Activated naive CD8-positive, alpha-beta T cell treated with anti-CD3 and anti-CD28 coated beads for 36 hours (primary cell): ENCODE measurements at regions not wholly inside any gene's neighbourhood (a gene's known extent, or its start where the extent isn't known, plus 50 kb on each side); places are given as distances from the start of the nearest gene placed in this dataset.
"Not testable (repeated sequence)": the region's sequence is repeated elsewhere in the genome, so short reads cannot be mapped to it uniquely, and the experiment has no call there.

Experiments used
- DNase-seq: peaks from one replicate; pipeline ENCODE4 v3.0.0; 2021
- H3K27ac Mint-ChIP-seq: one replicate; pipeline ENCODE4 v1.8.0; 2022; ENCODE audit warnings: mild to moderate bottlenecking, moderate library complexity, mixed read lengths
- H3K27me3 Mint-ChIP-seq: one replicate; pipeline ENCODE4 v1.8.0; 2022; ENCODE audit warnings: mild to moderate bottlenecking, mixed read lengths
- H3K36me3 Mint-ChIP-seq: one replicate; pipeline ENCODE4 v1.8.0; 2021; ENCODE audit warnings: mild to moderate bottlenecking, mixed read lengths
- H3K4me1 Mint-ChIP-seq: one replicate; pipeline ENCODE4 v1.8.0; 2021; ENCODE audit warnings: mixed read lengths
- H3K4me3 Mint-ChIP-seq: one replicate; pipeline ENCODE4 v1.8.0; 2022; ENCODE audit warnings: mild to moderate bottlenecking, moderate library complexity, mixed read lengths
- H3K9me3 Mint-ChIP-seq: one replicate; pipeline ENCODE4 v1.8.0; 2022; ENCODE audit warnings: mixed read lengths

DNA sequence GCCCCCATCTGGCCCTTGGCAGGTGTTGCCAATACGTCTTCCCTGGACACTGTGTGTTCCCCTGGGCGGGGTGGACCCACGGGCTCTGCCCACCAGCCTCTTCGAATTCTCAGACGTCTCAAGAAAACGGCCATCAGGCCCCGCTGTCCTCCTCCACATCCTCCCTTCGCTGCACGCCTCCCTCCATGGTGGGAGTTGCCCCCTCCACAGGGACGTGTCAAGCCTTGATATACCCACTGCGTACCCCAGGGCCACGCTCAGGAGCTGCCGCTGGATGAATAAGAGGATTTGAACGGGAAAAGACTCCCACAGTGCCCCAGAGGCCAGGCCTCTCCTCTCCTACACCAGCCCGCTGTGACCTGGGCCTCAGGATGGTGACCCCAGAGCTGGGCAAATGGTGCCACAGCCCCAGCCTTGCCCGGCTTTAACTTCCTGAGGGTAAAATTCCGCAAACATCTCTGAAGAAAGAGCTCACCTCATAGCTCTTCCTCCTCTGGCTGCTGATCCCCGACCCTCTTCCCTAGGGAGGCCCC lies 399.3 kb upstream of the MYT1L start:
- Mint-ChIP-seq H3K27ac (no peak overlapping the region), H3K36me3 (no peaks in the 10 kb centered on the region), H3K9me3 (no peaks in the 10 kb centered on the region), H3K4me3 (no peak overlapping the region), H3K4me1 (no peaks in the 10 kb centered on the region), H3K27me3 (no peaks in the 10 kb centered on the region)
- no peak for DNase-seq

DNA sequence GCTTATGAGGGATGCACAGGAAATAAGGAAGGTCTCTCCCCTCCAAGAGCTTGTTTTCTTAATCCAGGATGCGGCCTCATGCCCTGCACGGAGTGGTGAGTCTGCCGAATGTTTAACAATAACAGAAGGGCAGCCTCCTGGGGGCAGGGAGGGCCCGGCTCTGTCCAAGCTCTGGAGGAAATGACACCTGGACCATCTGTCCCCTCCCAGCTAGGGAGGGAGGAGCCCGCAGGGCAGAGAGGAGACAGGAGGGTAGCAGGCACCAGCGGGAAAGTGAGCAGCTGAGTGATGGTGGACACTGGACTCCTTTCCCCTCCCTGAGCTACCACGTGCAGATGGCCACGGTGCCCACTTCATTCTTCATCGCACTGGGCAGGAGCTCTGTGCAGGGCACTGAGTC lies 398.2 kb upstream of the MYT1L start:
- DNase-seq, result no peak
- H3K27me3 Mint-ChIP-seq, result no peaks in the 10 kb centered on the region
- H3K9me3 Mint-ChIP-seq, result no peaks in the 10 kb centered on the region
- no peak overlapping the region for H3K4me3 Mint-ChIP-seq
- H3K36me3 Mint-ChIP-seq, result no peaks in the 10 kb centered on the region
- no peak overlapping the region for H3K27ac Mint-ChIP-seq
- no peaks in the 10 kb centered on the region for H3K4me1 Mint-ChIP-seq

DNA sequence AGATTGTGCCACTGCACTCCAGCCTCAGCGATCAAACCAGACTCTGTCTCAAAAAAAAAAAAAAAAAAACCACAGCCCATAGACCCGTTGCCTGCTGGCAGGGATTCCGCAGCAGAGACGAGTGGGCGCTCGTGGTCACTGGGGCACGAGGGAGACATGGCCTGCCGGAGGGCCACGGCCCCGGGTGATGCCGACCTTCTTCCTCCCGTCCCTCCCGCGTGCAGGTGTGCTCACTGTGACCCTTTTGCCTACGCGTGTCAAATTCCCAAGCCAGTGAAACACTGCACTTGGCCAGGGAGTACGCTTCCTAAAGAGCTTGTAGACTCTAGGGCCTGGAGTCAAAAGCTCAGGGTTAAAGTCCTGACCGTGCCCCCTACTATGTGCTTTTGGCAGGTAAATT lies 397.6 kb upstream of the MYT1L start:
- Mint-ChIP-seq H3K4me1 (no peaks in the 10 kb centered on the region), H3K9me3 (no peaks in the 10 kb centered on the region), H3K36me3 (no peaks in the 10 kb centered on the region), H3K27ac (no peak overlapping the region), H3K27me3 (no peaks in the 10 kb centered on the region), H3K4me3 (no peak overlapping the region)
- no peak for DNase-seq

DNA sequence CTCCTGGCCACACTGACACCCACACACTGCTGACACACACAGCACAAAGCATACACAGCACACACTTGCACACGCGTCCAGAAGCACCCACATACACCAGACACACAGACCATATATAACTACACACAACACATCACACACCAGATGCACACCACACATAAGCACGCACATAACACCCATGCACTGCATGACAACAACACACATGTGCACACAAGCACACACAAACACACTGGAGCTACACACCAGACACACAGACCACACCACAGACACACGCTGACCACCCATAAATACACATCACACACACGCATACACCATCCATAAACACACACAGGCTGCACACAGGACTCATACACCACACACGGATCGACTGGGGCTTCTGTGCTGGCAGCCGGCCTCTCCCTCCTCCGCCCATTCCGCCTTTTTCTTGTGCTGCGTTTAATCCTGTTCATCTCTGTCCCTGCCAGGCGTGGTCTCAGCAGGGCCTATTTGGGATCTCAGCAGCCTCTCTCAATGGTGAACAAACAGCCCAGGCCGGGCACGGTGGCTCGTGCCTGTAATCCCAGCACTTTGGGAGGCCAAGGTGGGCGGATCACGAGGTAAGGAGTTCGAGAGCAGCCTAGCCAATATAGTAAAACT lies 396.9 kb upstream of the MYT1L start:
- H3K36me3 Mint-ChIP-seq, result no peaks in the 10 kb centered on the region
- H3K27me3 Mint-ChIP-seq, result no peaks in the 10 kb centered on the region
- H3K9me3 Mint-ChIP-seq, result no peaks in the 10 kb centered on the region

DNA sequence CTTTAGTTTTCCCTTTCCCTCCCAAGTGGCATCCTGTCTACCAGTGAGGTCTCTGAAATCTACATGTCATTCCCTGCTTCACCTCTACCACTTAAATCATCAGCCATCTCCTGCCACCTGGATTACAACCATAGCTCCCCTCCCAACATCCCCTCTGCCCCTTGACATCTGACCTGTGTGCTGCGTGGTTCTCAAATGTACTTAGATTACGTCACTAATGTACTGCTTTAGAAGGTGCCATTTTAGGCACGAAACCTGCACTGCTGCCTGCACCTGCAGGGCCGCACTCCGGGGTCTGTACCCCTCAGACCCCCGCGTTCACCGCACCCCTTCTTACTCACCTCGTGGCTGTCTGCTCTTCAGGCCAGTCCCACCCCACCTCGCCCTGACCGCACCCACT lies 395.1 kb upstream of the MYT1L start:
- H3K27me3 Mint-ChIP-seq, result no peaks in the 10 kb centered on the region
- H3K4me1 Mint-ChIP-seq, result no peaks in the 10 kb centered on the region
- no peaks in the 10 kb centered on the region for H3K36me3 Mint-ChIP-seq
- no peak overlapping the region for H3K27ac Mint-ChIP-seq
- H3K4me3 Mint-ChIP-seq, result no peak overlapping the region
- no peak for DNase-seq
- no peaks in the 10 kb centered on the region for H3K9me3 Mint-ChIP-seq

More for the DNA sequence above, 396.9 kb upstream of the MYT1L start:
- Mint-ChIP-seq H3K27ac (no peak overlapping the region), H3K4me3 (no peak overlapping the region), H3K4me1 (no peaks in the 10 kb centered on the region)
- DNase-seq, result no peak

DNA sequence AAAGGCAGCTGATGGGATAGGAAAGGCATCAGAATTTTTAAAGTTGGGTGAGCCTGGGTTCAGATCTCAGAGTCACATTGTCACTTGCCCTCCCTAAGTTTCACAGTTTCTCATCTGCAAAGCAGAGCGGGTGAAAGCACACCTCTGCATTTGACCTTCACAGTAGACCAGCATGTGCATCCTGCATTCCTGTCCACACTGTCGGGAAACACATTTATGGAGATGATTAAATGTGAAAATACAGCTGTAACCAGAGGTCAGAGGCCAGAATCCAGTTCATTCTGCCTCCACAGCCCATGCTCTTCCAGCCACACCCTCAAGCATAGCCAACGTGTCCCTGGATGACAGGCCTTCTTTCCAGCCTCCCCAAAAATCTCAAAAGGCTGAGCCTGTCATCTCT lies 392.0 kb upstream of the MYT1L start:
- no peak overlapping the region for H3K27ac Mint-ChIP-seq
- no peaks in the 10 kb centered on the region for H3K36me3 Mint-ChIP-seq
- H3K4me3 Mint-ChIP-seq, result no peak overlapping the region
- no peaks in the 10 kb centered on the region for H3K9me3 Mint-ChIP-seq
- DNase-seq, result no peak
- no peaks in the 10 kb centered on the region for H3K27me3 Mint-ChIP-seq
- H3K4me1 Mint-ChIP-seq, result no peaks in the 10 kb centered on the region

DNA sequence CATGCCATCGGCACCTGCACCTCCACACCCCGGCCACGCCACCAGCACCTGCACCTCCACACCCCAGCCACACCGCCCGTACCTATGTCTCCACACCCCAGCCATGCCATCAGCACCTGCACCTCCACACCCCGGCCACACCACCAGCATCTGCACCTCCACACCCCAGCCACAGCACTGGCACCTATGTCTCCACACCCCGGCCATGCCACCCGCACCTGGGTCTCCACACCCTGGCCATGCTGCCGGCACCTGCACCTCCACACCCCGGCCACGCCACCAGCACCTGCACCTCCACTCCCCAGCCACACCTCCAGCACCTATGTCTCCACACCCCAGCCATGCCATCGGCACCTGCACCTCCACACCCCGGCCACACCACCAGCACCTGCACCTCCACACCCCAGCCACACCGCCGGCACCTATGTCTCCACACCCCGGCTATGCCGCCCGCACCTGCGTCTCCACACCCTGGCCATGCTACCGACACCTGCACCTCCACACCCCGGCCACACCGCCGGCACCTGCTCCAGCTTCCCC lies 390.3 kb upstream of the MYT1L start:
- H3K27ac Mint-ChIP-seq, result no peak overlapping the region
- H3K27me3 Mint-ChIP-seq, result peaks cover 3% of the 10 kb centered on the region
- no peaks in the 10 kb centered on the region for H3K36me3 Mint-ChIP-seq
- H3K4me1 Mint-ChIP-seq, result no peaks in the 10 kb centered on the region
- DNase-seq, result no peak
- no peak overlapping the region for H3K4me3 Mint-ChIP-seq
- H3K9me3 Mint-ChIP-seq, result no peaks in the 10 kb centered on the region

DNA sequence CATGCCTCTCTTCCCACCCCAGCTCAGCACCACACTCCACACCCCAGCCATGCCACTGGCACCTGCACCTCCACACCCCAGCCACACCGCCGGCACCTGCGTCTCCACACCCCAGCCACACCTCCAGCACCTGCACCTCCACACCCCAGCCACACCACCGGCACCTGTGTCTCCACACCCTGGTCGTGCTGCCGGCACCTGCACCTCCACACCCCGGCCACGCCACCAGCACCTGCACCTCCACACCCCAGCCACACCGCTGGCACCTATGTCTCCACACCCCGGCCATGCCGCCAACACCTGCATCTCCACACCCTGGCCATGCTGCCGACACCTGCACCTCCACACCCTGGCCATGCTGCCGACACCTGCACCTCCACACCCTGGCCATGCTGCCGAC lies 389.7 kb upstream of the MYT1L start:
- H3K27ac Mint-ChIP-seq, H3K4me3 Mint-ChIP-seq, H3K9me3 Mint-ChIP-seq, H3K27me3 Mint-ChIP-seq, DNase-seq, H3K4me1 Mint-ChIP-seq, H3K36me3 Mint-ChIP-seq: not testable (repeated sequence)

DNA sequence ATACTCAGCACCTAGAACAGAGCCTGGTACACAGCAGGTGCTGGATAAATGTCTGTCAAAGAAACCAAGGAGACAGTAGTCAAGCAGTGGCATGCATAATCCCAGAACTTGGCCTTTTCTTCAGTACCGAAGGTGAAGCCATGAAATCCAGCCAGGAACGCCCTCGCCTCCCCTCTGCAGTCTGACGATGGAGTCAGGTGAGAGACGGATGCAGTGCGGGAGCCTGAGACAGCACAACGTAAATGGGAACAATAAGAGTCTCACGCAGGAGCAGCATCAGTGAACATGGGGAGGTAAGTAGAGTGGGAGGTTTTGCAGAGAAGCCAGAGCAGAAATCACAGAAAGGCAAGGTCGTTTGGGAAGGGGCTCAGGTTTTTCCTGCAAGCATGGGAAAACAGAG lies 389.3 kb upstream of the MYT1L start:
- Mint-ChIP-seq H3K9me3 (no peaks in the 10 kb centered on the region), H3K27ac (no peak overlapping the region), H3K4me3 (no peak overlapping the region), H3K4me1 (no peaks in the 10 kb centered on the region), H3K36me3 (no peaks in the 10 kb centered on the region), H3K27me3 (peaks cover 3% of the 10 kb centered on the region)
- no peak for DNase-seq

DNA sequence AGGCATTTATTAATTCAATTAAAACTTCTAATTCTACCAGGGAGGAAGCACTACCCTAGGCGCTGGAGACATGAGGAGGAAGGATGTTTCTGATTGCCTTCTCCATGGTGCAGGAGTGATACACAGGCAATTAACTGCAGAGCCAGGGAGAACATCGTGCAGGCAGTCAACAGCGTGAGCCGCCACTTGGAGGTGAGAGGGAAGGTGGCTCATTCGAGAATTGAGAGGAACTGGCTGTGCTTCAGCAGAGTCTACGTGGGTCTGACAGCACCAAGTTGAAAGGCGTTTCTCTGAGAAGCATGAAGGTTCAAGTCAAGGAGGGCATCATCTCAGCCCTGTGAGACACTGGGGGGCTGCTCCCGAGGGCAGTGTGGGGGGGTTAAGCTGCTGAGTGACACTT lies 388.7 kb upstream of the MYT1L start:
- DNase-seq, result no peak
- Mint-ChIP-seq H3K27me3 (peaks cover 3% of the 10 kb centered on the region), H3K4me1 (no peaks in the 10 kb centered on the region), H3K4me3 (no peak overlapping the region), H3K9me3 (no peaks in the 10 kb centered on the region), H3K36me3 (no peaks in the 10 kb centered on the region), H3K27ac (no peak overlapping the region)

DNA sequence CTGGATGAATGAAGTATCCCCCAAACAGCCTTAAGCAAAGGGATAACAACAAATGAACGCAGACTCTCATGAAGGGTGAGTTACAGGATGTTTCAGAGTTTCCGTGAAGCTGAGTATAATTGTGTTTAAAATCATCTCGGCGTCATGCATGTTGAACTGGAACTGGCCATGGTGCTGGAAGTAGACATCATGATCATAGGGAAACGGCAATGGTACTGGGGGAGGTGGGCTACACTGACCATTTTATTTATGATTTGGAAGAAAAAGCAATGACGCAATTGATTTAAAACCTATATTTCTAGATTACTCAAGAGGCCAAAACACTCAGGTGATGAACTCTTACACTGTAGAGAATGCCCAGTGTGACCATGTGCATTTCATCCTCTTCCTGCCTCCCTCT lies 387.9 kb upstream of the MYT1L start:
- Mint-ChIP-seq H3K36me3 (no peaks in the 10 kb centered on the region), H3K27me3 (peaks cover 3% of the 10 kb centered on the region), H3K4me1 (no peaks in the 10 kb centered on the region), H3K27ac (no peak overlapping the region), H3K9me3 (no peaks in the 10 kb centered on the region), H3K4me3 (no peak overlapping the region)
- no peak for DNase-seq

DNA sequence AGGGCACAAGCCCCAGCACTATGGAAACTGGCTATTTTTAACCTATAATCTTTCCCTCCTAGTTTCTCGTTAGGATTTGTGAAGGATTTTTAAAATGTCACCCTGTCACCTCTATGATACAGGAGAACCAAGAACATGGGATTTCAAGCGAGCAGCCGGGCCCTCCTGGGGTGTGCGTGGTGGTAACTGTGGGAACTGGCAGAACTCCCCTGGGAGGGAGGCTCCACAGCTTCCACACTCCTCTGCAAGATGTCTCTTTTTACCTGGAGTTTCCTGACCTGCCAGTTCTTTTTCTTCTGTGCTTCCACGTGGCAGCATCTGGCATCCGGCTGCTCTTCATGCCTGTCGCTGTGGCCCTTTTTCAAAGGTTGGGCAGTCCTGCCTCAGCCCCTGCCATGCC lies 386.3 kb upstream of the MYT1L start:
- H3K4me3 Mint-ChIP-seq, result no peak overlapping the region
- no peak overlapping the region for H3K27ac Mint-ChIP-seq
- no peaks in the 10 kb centered on the region for H3K9me3 Mint-ChIP-seq
- no peaks in the 10 kb centered on the region for H3K4me1 Mint-ChIP-seq
- DNase-seq, result no peak
- no peaks in the 10 kb centered on the region for H3K36me3 Mint-ChIP-seq
- H3K27me3 Mint-ChIP-seq, result peaks cover 3% of the 10 kb centered on the region

DNA sequence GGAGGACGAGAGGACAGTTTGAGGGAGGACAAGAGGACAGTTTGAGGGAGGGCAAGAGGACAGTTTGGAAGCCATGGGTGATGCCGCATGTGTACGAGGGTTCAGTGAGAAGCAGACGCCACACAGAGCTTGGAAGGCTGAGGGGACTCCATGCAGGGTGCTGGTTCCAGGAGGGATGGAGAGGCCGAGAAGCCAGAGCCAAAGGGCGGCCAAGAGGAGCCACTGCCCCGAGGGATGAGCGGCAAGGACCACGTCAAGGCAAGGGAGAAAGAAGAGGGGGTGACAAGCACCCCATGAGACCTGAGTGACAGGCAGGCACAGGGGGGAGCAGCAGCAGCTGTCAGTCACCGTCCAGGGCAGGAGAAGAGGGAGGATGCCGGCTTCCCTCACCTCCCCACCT lies 385.7 kb upstream of the MYT1L start:
- Mint-ChIP-seq H3K36me3 (no peaks in the 10 kb centered on the region), H3K4me3 (no peak overlapping the region), H3K27ac (no peak overlapping the region), H3K27me3 (peaks cover 3% of the 10 kb centered on the region), H3K9me3 (no peaks in the 10 kb centered on the region), H3K4me1 (no peaks in the 10 kb centered on the region)
- DNase-seq, result no peak

DNA sequence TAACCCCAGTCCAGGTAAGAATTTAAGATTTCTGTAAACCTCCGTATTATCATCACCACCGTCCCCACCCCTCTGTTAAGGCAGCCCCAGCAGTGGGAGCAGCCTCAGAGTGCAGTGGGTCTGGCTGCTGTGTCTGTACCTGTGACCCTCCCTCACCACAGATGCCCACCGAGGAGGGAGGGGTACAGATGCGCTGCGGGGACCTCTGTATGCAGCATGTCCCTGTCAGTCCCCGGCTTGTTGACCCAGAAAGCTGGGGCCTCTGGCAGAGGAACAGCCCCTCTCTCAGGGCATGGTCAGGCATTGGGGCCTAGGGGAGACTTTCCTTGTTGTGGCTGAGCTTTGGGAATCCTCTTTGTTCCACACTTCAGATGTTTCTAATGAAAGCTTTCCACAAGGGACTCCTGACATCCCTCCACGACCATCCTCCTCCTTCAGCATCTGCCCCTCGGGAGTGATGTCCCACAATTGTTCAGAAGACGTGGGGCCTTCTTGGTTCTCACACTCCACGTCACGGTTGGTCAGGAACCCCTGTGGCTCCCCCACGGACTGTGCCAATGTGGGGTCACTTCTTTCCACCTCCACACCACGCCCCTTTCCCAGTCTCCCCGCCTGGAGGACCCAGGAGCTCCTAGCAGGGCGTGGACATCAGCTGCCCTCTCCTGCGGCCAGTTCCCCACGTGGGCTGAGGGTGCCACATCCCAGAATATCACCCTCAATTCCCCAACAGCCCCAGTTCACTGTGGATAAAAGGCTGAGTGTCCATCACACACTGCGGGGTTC lies 384.2 kb upstream of the MYT1L start:
- no peaks in the 10 kb centered on the region for H3K9me3 Mint-ChIP-seq
- no peak for DNase-seq
- peaks cover 3% of the 10 kb centered on the region for H3K27me3 Mint-ChIP-seq
- H3K36me3 Mint-ChIP-seq, result no peaks in the 10 kb centered on the region
- H3K27ac Mint-ChIP-seq, result no peak overlapping the region
- H3K4me1 Mint-ChIP-seq, result no peaks in the 10 kb centered on the region
- H3K4me3 Mint-ChIP-seq, result no peak overlapping the region

DNA sequence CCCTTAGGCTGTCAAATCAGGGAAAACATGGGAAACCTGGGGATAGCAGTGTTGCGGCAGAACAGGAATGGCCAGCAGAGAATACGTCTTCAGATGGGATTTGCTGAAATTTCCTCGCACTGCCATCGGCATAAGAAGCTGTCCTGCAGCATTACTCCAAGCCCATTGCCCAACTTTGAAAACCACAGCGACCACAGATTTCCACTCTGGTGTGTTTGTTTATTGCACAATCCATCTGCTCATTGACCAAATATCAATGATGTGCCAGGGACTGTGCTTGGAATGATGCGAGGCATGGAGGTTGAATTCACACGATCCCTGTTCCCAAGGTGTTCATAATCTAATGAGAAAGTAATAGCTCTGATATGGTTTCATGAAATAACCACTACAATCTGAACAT lies 383.3 kb upstream of the MYT1L start:
- peaks cover 3% of the 10 kb centered on the region for H3K27me3 Mint-ChIP-seq
- H3K4me3 Mint-ChIP-seq, result no peak overlapping the region
- no peaks in the 10 kb centered on the region for H3K9me3 Mint-ChIP-seq
- no peaks in the 10 kb centered on the region for H3K36me3 Mint-ChIP-seq
- no peak overlapping the region for H3K27ac Mint-ChIP-seq
- no peak for DNase-seq
- no peaks in the 10 kb centered on the region for H3K4me1 Mint-ChIP-seq

DNA sequence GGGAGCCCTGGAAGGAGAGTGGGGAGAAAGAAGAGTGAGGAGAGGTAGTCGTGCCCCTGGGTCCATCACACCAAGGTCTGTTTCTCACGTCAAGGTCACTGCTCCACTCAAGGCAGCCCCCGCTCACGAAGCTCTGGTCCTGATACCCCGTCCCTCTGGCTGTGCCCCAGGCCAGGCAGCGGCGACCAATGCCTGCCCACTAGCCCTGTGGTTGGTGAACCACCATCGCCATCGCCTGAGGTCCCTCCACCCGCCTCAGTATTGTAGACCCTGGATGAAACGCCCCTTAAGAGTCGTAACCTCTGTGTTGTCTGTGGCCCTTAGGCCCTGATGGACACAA lies 378.3 kb upstream of the MYT1L start:
- Mint-ChIP-seq H3K4me1 (no peaks in the 10 kb centered on the region), H3K9me3 (no peaks in the 10 kb centered on the region), H3K27ac (no peak overlapping the region), H3K36me3 (no peaks in the 10 kb centered on the region), H3K27me3 (no peaks in the 10 kb centered on the region), H3K4me3 (no peak overlapping the region)
- DNase-seq, result no peak
